ENCODE measurements at regions not wholly inside any gene's neighbourhood (a gene's known extent, or its start where the extent isn't known, plus 50 kb on each side); places are given as distances from the start of the nearest gene placed in this dataset.

- H3K36me3 ChIP-seq (ENCODE audit: insufficient read depth in 1 of 2, low read depth in 1 of 2) = no peaks in the 10 kb centered on the region
- WGBS, 3 donors = 70 to 75% (median 74%) methylated on average over 28 of the region's 28 CpGs
- H3K4me1 ChIP-seq = no peaks in the 10 kb centered on the region
- H3K27ac ChIP-seq = peak overlapping the region; percentile 41
- ATAC-seq (peak; percentile 37 to 62 (median 52)), DNase-seq (peak; percentile 73 to 83)
- no peaks in the 10 kb centered on the region for H3K9me3 ChIP-seq
- intact Hi-C loops (cut with DNase I) = no loop called here
- H3K27me3 ChIP-seq (ENCODE audit: insufficient read depth in 3 of 3, low read length in 2 of 3) = no peaks in the 10 kb centered on the region
- no peak overlapping the region for H3K4me3 ChIP-seq
- no peak for TF ChIP-seq CTCF (IDR thresholded peaks at IDR 0.05)
Observed at GRCh38 chr9:129343424-129344375, 165.6 kb upstream of the IER5L start.

DNA sequence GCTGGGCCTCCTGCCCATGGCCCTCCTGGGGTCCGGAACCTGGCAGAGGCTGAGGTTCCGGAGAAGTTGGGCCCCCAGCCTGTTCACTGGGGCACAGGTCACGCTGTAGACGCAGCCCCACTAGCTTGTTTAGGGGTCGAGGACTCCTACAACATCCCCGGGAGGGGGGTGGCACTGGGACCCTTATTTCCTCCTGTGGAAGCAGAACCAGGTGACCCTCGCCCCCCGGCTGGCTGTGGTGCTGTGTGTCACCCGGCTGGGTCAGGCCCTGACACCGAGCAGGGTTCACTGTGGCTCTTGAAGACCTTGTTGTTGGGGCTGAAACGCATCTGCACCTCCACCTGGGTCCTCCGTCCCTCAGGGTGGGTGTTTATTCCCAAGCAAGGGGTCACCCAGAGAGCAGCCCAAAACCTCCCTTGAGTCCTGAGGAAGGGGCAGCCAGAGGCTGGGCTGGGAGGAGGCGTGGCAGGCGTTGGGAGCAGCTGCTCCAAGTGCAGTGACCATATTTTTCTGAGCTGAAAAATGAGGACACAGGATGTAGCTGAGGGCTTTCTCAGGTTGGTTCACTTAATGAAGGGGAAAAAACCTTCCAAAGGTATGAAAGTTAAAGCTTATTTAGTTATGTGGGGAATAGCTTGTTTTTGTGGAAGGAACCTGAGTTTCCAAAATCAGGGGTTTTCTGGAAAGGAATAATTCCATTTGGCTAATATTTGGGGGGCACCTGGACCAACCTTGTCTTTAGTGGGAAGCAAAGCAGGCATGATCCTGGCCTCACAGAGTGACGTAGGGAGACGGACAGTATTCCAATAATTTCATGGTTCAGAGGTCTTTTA, 164.7 kb upstream of the IER5L start:
- no peak for TF ChIP-seq CTCF (IDR thresholded peaks at IDR 0.05)

GRCh38 chr9:129341987-129342348, 163.9 kb upstream of the IER5L start:
- intact Hi-C loops (cut with DNase I) = no loop called here

More for the DNA sequence above, 164.7 kb upstream of the IER5L start:
- intact Hi-C loops (cut with DNase I) = no loop called here
- no peaks in the 10 kb centered on the region for H3K36me3 ChIP-seq (ENCODE audit: insufficient read depth in 1 of 2, low read depth in 1 of 2)
- no peak overlapping the region for H3K4me3 ChIP-seq
- peaks cover 0 to 4% (median under 1%) of the 10 kb centered on the region in 3 donors for H3K27me3 ChIP-seq (ENCODE audit: insufficient read depth in 3 of 3, low read length in 2 of 3)
- peak overlapping the region; percentile 41 for H3K27ac ChIP-seq
- ATAC-seq = no peak
- WGBS, 3 donors = 78 to 87% (median 78%) methylated on average over 16 of the region's 16 CpGs
- no peaks in the 10 kb centered on the region for H3K4me1 ChIP-seq
- H3K9me3 ChIP-seq = no peaks in the 10 kb centered on the region
- no peak for DNase-seq

More at GRCh38 chr9:129341987-129342348, 163.9 kb upstream of the IER5L start:
- Histone ChIP-seq H3K27me3 (ENCODE audit: insufficient read depth in 3 of 3, low read length in 2 of 3) (peaks cover 0 to 11% (median 2%) of the 10 kb centered on the region in 3 donors), H3K4me3 (no peak overlapping the region), H3K9me3 (no peaks in the 10 kb centered on the region), H3K36me3 (ENCODE audit: insufficient read depth in 1 of 2, low read depth in 1 of 2) (no peaks in the 10 kb centered on the region), H3K27ac (no peak overlapping the region), H3K4me1 (no peaks in the 10 kb centered on the region)
- DNase-seq (no peak), ATAC-seq (no peak)
- TF ChIP-seq CTCF (IDR thresholded peaks at IDR 0.05) = no peak
- 90 to 92% (median 91%) methylated on average over 8 of the region's 8 CpGs for WGBS, 3 donors

Data from psoas muscle (tissue), 7 donors.